ENCODE measurements at regions not wholly inside any gene's neighbourhood (a gene's known extent, or its start where the extent isn't known, plus 50 kb on each side); places are given as distances from the start of the nearest gene placed in this dataset.
"Not testable (repeated sequence)": the region's sequence is repeated elsewhere in the genome, so short reads cannot be mapped to it uniquely, and the experiment has no call there.

GRCh38 chr3:26089249-26089648 lies 299.4 kb downstream of the OXSM start:
- Histone ChIP-seq H3K9me3 (ENCODE audit: control insufficient read depth in 4 of 4, insufficient read depth in 3 of 4, low read length in 3 of 4) (peaks cover 0 to 6% (median 0%) of the 10 kb centered on the region in 4 donors), H3K9ac (ENCODE audit: insufficient read depth in 1 of 2, low read length in 2 of 2) (no peak overlapping the region), H3K4me1 (ENCODE audit: control insufficient read depth in 5 of 5, insufficient read depth in 5 of 5, low read length in 5 of 5) (peaks cover 0 to 6% (median 0%) of the 10 kb centered on the region in 5 donors), H3K4me3 (no peak overlapping the region), H3K27ac (ENCODE audit: low read depth in 1 of 2, low read length in 1 of 2) (no peak overlapping the region), H3K27me3 (ENCODE audit: control insufficient read depth in 3 of 3, insufficient read depth in 3 of 3, low read length in 2 of 3) (no peaks in the 10 kb centered on the region), H3K36me3 (ENCODE audit: control insufficient read depth in 4 of 4, insufficient read depth in 4 of 4, low read length in 4 of 4) (no peaks in the 10 kb centered on the region)
- 62 to 68% methylated on average over 1 of the region's 1 CpG for WGBS, 2 donors
- TF ChIP-seq, protein P1, sequence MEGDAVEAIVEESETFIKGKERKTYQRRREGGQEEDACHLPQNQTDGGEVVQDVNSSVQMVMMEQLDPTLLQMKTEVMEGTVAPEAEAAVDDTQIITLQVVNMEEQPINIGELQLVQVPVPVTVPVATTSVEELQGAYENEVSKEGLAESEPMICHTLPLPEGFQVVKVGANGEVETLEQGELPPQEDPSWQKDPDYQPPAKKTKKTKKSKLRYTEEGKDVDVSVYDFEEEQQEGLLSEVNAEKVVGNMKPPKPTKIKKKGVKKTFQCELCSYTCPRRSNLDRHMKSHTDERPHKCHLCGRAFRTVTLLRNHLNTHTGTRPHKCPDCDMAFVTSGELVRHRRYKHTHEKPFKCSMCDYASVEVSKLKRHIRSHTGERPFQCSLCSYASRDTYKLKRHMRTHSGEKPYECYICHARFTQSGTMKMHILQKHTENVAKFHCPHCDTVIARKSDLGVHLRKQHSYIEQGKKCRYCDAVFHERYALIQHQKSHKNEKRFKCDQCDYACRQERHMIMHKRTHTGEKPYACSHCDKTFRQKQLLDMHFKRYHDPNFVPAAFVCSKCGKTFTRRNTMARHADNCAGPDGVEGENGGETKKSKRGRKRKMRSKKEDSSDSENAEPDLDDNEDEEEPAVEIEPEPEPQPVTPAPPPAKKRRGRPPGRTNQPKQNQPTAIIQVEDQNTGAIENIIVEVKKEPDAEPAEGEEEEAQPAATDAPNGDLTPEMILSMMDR (IDR thresholded peaks at IDR 0.05; ENCODE audit: control extremely low read depth, extremely low read depth), result no peak
- ATAC-seq (ENCODE audit: insufficient read depth, low FRiP score) (no peak), DNase-seq (no peak)

DNA sequence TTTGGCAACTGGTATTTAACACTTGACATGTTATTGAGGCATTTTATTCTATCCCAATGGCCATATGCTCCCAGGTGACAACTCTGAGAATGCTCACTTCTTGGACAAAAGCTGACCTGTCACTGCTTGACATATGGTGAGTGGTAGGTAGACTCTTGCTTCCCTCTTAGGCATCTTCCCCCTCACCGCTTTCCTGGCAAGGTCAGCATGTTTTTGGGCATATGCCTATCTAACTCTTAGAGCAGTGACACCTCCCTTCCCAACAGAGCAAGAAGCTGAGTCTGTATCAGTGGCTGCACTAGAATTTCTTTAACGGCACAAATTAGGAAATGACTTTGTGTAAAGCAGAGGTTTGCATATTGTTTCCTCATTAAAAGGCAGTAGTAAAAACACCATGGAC lies 300.7 kb downstream of the OXSM start:
- ATAC-seq (ENCODE audit: insufficient read depth, low FRiP score) (no peak), DNase-seq (no peak)
- WGBS, 2 donors, result 80 to 84% methylated on average over 2 of the region's 2 CpGs
- Histone ChIP-seq H3K9me3 (ENCODE audit: control insufficient read depth in 4 of 4, insufficient read depth in 3 of 4, low read length in 3 of 4) (peaks cover 0 to 6% (median 0%) of the 10 kb centered on the region in 4 donors), H3K9ac (ENCODE audit: insufficient read depth in 1 of 2, low read length in 2 of 2) (no peak overlapping the region), H3K4me3 (no peak overlapping the region), H3K4me1 (ENCODE audit: control insufficient read depth in 5 of 5, insufficient read depth in 5 of 5, low read length in 5 of 5) (peaks cover 0 to 6% (median 0%) of the 10 kb centered on the region in 5 donors), H3K36me3 (ENCODE audit: control insufficient read depth in 4 of 4, insufficient read depth in 4 of 4, low read length in 4 of 4) (no peaks in the 10 kb centered on the region), H3K27ac (ENCODE audit: low read depth in 1 of 2, low read length in 1 of 2) (no peak overlapping the region), H3K27me3 (ENCODE audit: control insufficient read depth in 3 of 3, insufficient read depth in 3 of 3, low read length in 2 of 3) (no peaks in the 10 kb centered on the region)
- TF ChIP-seq, protein P1 (IDR thresholded peaks at IDR 0.05; ENCODE audit: control extremely low read depth, extremely low read depth), result no peak

GRCh38 chr3:26091096-26091495 lies 301.2 kb downstream of the OXSM start:
- no peak for ATAC-seq (ENCODE audit: insufficient read depth, low FRiP score)
- TF ChIP-seq, protein P1 (IDR thresholded peaks at IDR 0.05; ENCODE audit: control extremely low read depth, extremely low read depth), result no peak
- Histone ChIP-seq H3K36me3 (ENCODE audit: control insufficient read depth in 4 of 4, insufficient read depth in 4 of 4, low read length in 4 of 4) (no peaks in the 10 kb centered on the region), H3K4me3 (no peak overlapping the region), H3K9me3 (ENCODE audit: control insufficient read depth in 4 of 4, insufficient read depth in 3 of 4, low read length in 3 of 4) (peaks cover 0 to 9% (median 1%) of the 10 kb centered on the region in 4 donors), H3K27me3 (ENCODE audit: control insufficient read depth in 3 of 3, insufficient read depth in 3 of 3, low read length in 2 of 3) (no peaks in the 10 kb centered on the region), H3K27ac (ENCODE audit: low read depth in 1 of 2, low read length in 1 of 2) (no peak overlapping the region), H3K9ac (ENCODE audit: insufficient read depth in 1 of 2, low read length in 2 of 2) (no peak overlapping the region), H3K4me1 (ENCODE audit: control insufficient read depth in 5 of 5, insufficient read depth in 5 of 5, low read length in 5 of 5) (peaks cover 0 to 6% (median 0%) of the 10 kb centered on the region in 5 donors)
- DNase-seq, result no peak

DNA sequence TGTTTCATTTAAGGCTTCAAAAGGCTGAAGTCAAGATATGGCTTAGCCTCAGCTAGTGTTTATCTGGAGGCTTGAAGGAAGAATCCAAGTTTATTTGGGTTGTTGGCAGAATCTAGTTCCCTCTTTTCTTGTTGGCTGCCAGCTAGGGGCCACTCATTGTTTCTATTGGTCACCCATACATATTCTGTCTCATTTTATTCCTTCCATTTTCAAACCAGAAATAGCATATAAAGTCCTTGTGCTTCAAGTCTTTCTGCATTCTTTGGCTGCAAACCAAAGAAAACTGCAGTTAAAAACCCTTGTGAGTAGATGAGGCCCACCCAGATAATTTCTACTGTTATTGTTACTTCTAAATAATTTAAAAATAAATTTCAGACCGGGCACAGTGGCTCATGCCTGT lies 301.7 kb downstream of the OXSM start:
- peaks cover 0 to 13% (median 2%) of the 10 kb centered on the region in 4 donors for H3K9me3 ChIP-seq (ENCODE audit: control insufficient read depth in 4 of 4, insufficient read depth in 3 of 4, low read length in 3 of 4)
- no peaks in the 10 kb centered on the region for H3K36me3 ChIP-seq (ENCODE audit: control insufficient read depth in 4 of 4, insufficient read depth in 4 of 4, low read length in 4 of 4)
- H3K4me3 ChIP-seq, result no peak overlapping the region
- TF ChIP-seq, protein P1 (IDR thresholded peaks at IDR 0.05; ENCODE audit: control extremely low read depth, extremely low read depth), result no peak
- no peak for ATAC-seq (ENCODE audit: insufficient read depth, low FRiP score)
- WGBS, 2 donors, result 28 to 55% methylated on average over 1 of the region's 1 CpG
- peak overlapping the region in 1 of 2 donors; percentile 22 for H3K27ac ChIP-seq (ENCODE audit: low read depth in 1 of 2, low read length in 1 of 2)
- peak in 2 of 3 donors; percentile 48 to 71 for DNase-seq
- H3K27me3 ChIP-seq (ENCODE audit: control insufficient read depth in 3 of 3, insufficient read depth in 3 of 3, low read length in 2 of 3), result no peaks in the 10 kb centered on the region
- H3K9ac ChIP-seq (ENCODE audit: insufficient read depth in 1 of 2, low read length in 2 of 2), result no peak overlapping the region
- peaks cover 0 to 6% (median 0%) of the 10 kb centered on the region in 5 donors for H3K4me1 ChIP-seq (ENCODE audit: control insufficient read depth in 5 of 5, insufficient read depth in 5 of 5, low read length in 5 of 5)

GRCh38 chr3:26097111-26097510 lies 307.2 kb downstream of the OXSM start:
- 89 to 93% methylated on average over 4 of the region's 4 CpGs for WGBS, 2 donors
- not testable (repeated sequence) for DNase-seq; ATAC-seq (ENCODE audit: insufficient read depth, low FRiP score); H3K9ac ChIP-seq (ENCODE audit: insufficient read depth in 1 of 2, low read length in 2 of 2); H3K36me3 ChIP-seq (ENCODE audit: control insufficient read depth in 4 of 4, insufficient read depth in 4 of 4, low read length in 4 of 4); H3K27me3 ChIP-seq (ENCODE audit: control insufficient read depth in 3 of 3, insufficient read depth in 3 of 3, low read length in 2 of 3); H3K27ac ChIP-seq (ENCODE audit: low read depth in 1 of 2, low read length in 1 of 2); H3K9me3 ChIP-seq (ENCODE audit: control insufficient read depth in 4 of 4, insufficient read depth in 3 of 4, low read length in 3 of 4); H3K4me1 ChIP-seq (ENCODE audit: control insufficient read depth in 5 of 5, insufficient read depth in 5 of 5, low read length in 5 of 5); H3K4me3 ChIP-seq
